Gastrocnemius medialis (tissue), 4 donors: ENCODE measurements at regions not wholly inside any gene's neighbourhood (a gene's known extent, or its start where the extent isn't known, plus 50 kb on each side); places are given as distances from the start of the nearest gene placed in this dataset.
"Not testable (repeated sequence)": the region's sequence is repeated elsewhere in the genome, so short reads cannot be mapped to it uniquely, and the experiment has no call there.

Source experiments
- ATAC-seq, 2 donors: fragments of 150-250 bp; one replicate each; pipeline ENCODE4 v1.9.1; 2016
- DNase-seq, 2 donors: peaks; one replicate each; pipeline ENCODE4 v3.0.0-alpha.2; 2019
- H3K27ac ChIP-seq, 4 donors: fragments of 200-600 bp; sonication (generic); 1 replicate in 1 of 4; 2 replicates in 3 of 4; pipeline ENCODE4 v1.5.1; 2016 to 2018; ENCODE audit warnings: mild to moderate bottlenecking in 2 of 4, moderate library complexity in 1 of 4
- H3K27me3 ChIP-seq, 3 donors: fragments of 200-600 bp; sonication (generic) in 2 of 3; 1 replicate in 1 of 3; 2 replicates in 2 of 3; pipeline versions ENCODE4 v1.5.1 to v1.6.0; 2016 to 2019; ENCODE audit warnings: mild to moderate bottlenecking in 1 of 3, moderate library complexity in 1 of 3
- H3K36me3 ChIP-seq, 2 donors: fragments of 200-600 bp; sonication (generic) in 1 of 2; one replicate each; pipeline ENCODE4 v1.5.1; 2017 to 2018
- H3K4me1 ChIP-seq, 2 donors: fragments of 200-600 bp; sonication (generic) in 1 of 2; one replicate each; pipeline ENCODE4 v1.5.1; 2016 to 2017; ENCODE audit warnings: mild to moderate bottlenecking in 2 of 2
- H3K4me3 ChIP-seq, 4 donors: fragments of 200-600 bp; sonication (generic) in 3 of 4; 1 replicate in 1 of 4; 2 replicates in 3 of 4; pipeline ENCODE4 v1.5.1; 2016 to 2019; ENCODE audit warnings: mild to moderate bottlenecking in 2 of 4
- H3K9me3 ChIP-seq, 3 donors: fragments of 200-600 bp; sonication (generic) in 2 of 3; 1 replicate in 1 of 3; 2 replicates in 2 of 3; pipeline ENCODE4 v1.5.1; 2016 to 2019
- CTCF ChIP-seq, 5 experiments: fragments of 450-650 bp in 3 of 5; fragments of 200-600 bp in 2 of 5; sonication (generic) in 2 of 5; IDR thresholded peaks in 4 of 5; conservative IDR thresholded peaks in 1 of 5; 1 replicate in 4 of 5; 2 replicates in 1 of 5; pipeline ENCODE4 v1.5.1; 2016 to 2019; ENCODE audit warnings: antibody characterized with exemption in 5 of 5, mild to moderate bottlenecking in 3 of 5, moderate library complexity in 3 of 5
- POLR2A ChIP-seq, 2 donors: fragments of 450-650 bp; IDR thresholded peaks; one replicate each; pipeline ENCODE4 v1.6.1; 2017; ENCODE audit warnings: antibody characterized with exemption in 2 of 2, mild to moderate bottlenecking in 2 of 2, moderate library complexity in 2 of 2
- in situ Hi-C, 4 donors: fragments of 200-750 bp; cut with MboI; loops; one replicate each; pipeline versions ENCODE4 v1.15.0 to v1.8.0; 2017; ENCODE audit warnings: low sequenced_read_pairs in 4 of 4
- intact Hi-C: fragments of 100-400 bp; cut with DNase I; formaldehyde crosslinking; loops from one replicate; pipeline ENCODE4 v1.15.1; 2023; ENCODE audit warnings: low total_unique reads

GRCh38 chr2:16392647-16393499 is 272.8 kb downstream of the CYRIA start:
- H3K4me1 ChIP-seq: no peaks in the 10 kb centered on the region
- no peaks in the 10 kb centered on the region for H3K36me3 ChIP-seq
- H3K27me3 ChIP-seq: no peaks in the 10 kb centered on the region
- intact Hi-C loops: no loop called here
- ATAC-seq: no peak
- no peaks in the 10 kb centered on the region for H3K9me3 ChIP-seq
- no peak for DNase-seq
- no peak for TF ChIP-seq POLR2A (IDR thresholded peaks at IDR 0.05)
- TF ChIP-seq CTCF (IDR thresholded peaks at IDR 0.05 in 4 of 5, conservative IDR thresholded peaks at IDR 0.05 in 1 of 5): no peak
- H3K4me3 ChIP-seq: no peak overlapping the region
- H3K27ac ChIP-seq: no peak overlapping the region
- in situ Hi-C loops: no loop called here

GRCh38 chr2:16391986-16392385 is 273.6 kb downstream of the CYRIA start:
- Histone ChIP-seq H3K27ac (no peak overlapping the region), H3K27me3 (no peaks in the 10 kb centered on the region), H3K9me3 (no peaks in the 10 kb centered on the region), H3K4me3 (no peak overlapping the region), H3K36me3 (no peaks in the 10 kb centered on the region), H3K4me1 (no peaks in the 10 kb centered on the region)
- no peak for DNase-seq
- in situ Hi-C loops: no loop called here
- ATAC-seq: no peak
- no peak for TF ChIP-seq CTCF (IDR thresholded peaks at IDR 0.05 in 4 of 5, conservative IDR thresholded peaks at IDR 0.05 in 1 of 5)
- no peak for TF ChIP-seq POLR2A (IDR thresholded peaks at IDR 0.05)
- intact Hi-C loops: no loop called here

GRCh38 chr2:16390561-16390960 is 275.1 kb downstream of the CYRIA start:
- no peaks in the 10 kb centered on the region for H3K27me3 ChIP-seq
- no peak overlapping the region for H3K4me3 ChIP-seq
- H3K36me3 ChIP-seq: no peaks in the 10 kb centered on the region
- in situ Hi-C loops (no loop called here), intact Hi-C loops (no loop called here)
- no peaks in the 10 kb centered on the region for H3K9me3 ChIP-seq
- no peaks in the 10 kb centered on the region for H3K4me1 ChIP-seq
- no peak overlapping the region for H3K27ac ChIP-seq
- no peak for TF ChIP-seq CTCF (IDR thresholded peaks at IDR 0.05 in 4 of 5, conservative IDR thresholded peaks at IDR 0.05 in 1 of 5)
- TF ChIP-seq POLR2A (IDR thresholded peaks at IDR 0.05): no peak
- no peak for ATAC-seq
- no peak for DNase-seq

- intact Hi-C loops (no loop called here), in situ Hi-C loops (no loop called here)
- H3K27me3 ChIP-seq: no peaks in the 10 kb centered on the region
- DNase-seq: no peak
- no peak overlapping the region for H3K27ac ChIP-seq
- H3K4me1 ChIP-seq: no peaks in the 10 kb centered on the region
- no peaks in the 10 kb centered on the region for H3K9me3 ChIP-seq
- no peak overlapping the region for H3K4me3 ChIP-seq
- TF ChIP-seq POLR2A (IDR thresholded peaks at IDR 0.05): no peak
- TF ChIP-seq CTCF (IDR thresholded peaks at IDR 0.05 in 4 of 5, conservative IDR thresholded peaks at IDR 0.05 in 1 of 5): no peak
- ATAC-seq: no peak
- no peaks in the 10 kb centered on the region for H3K36me3 ChIP-seq
Measured at GRCh38 chr2:16389611-16390010, 276.0 kb downstream of the CYRIA start.

- H3K9me3 ChIP-seq, H3K27me3 ChIP-seq, ATAC-seq, in situ Hi-C loops, intact Hi-C loops, H3K4me3 ChIP-seq, DNase-seq, H3K27ac ChIP-seq, H3K4me1 ChIP-seq, H3K36me3 ChIP-seq: not testable (repeated sequence)
Measured at GRCh38 chr2:16388199-16388830, 277.3 kb downstream of the CYRIA start.
